ENCODE measurements at regions not wholly inside any gene's neighbourhood (a gene's known extent, or its start where the extent isn't known, plus 50 kb on each side); places are given as distances from the start of the nearest gene placed in this dataset.

DNA sequence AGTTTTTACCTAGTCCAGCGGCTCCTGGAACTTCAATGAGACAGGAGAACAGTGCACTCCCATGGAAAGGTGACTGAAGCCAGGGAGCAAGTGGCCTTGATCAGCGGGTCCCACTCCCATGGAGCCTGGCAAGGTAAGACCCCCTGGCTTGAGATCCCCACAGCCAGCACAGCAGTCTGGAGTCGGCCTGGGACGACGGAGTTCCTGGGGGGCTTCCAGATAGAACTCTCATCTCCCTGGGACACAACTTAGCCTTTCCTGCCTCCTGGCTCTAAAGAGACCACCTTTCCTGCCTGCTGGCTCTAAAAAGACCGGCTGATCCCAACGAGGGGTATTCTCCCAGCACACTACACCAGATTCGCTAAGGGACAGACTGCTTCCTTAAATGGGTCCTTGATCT lies 1279.0 kb upstream of the GOT2 start:
- Mint-ChIP-seq H3K4me1 (no peaks in the 10 kb centered on the region), H3K36me3 (ENCODE audit: low read depth) (no peaks in the 10 kb centered on the region), H3K4me3 (no peak overlapping the region), H3K27ac (no peak overlapping the region), H3K27me3 (no peaks in the 10 kb centered on the region), H3K9me3 (peaks cover 16% of the 10 kb centered on the region)
- ATAC-seq (ENCODE audit: low read depth) = no peak
- ChIA-PET POLR2A (no interaction called here), CTCF (no interaction called here)
- TF ChIP-seq, protein P1, sequence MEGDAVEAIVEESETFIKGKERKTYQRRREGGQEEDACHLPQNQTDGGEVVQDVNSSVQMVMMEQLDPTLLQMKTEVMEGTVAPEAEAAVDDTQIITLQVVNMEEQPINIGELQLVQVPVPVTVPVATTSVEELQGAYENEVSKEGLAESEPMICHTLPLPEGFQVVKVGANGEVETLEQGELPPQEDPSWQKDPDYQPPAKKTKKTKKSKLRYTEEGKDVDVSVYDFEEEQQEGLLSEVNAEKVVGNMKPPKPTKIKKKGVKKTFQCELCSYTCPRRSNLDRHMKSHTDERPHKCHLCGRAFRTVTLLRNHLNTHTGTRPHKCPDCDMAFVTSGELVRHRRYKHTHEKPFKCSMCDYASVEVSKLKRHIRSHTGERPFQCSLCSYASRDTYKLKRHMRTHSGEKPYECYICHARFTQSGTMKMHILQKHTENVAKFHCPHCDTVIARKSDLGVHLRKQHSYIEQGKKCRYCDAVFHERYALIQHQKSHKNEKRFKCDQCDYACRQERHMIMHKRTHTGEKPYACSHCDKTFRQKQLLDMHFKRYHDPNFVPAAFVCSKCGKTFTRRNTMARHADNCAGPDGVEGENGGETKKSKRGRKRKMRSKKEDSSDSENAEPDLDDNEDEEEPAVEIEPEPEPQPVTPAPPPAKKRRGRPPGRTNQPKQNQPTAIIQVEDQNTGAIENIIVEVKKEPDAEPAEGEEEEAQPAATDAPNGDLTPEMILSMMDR (IDR thresholded peaks at IDR 0.05) = no peak
- no peak for DNase-seq
- intact Hi-C loops (cut with micrococcal nuclease) = no loop called here

DNA sequence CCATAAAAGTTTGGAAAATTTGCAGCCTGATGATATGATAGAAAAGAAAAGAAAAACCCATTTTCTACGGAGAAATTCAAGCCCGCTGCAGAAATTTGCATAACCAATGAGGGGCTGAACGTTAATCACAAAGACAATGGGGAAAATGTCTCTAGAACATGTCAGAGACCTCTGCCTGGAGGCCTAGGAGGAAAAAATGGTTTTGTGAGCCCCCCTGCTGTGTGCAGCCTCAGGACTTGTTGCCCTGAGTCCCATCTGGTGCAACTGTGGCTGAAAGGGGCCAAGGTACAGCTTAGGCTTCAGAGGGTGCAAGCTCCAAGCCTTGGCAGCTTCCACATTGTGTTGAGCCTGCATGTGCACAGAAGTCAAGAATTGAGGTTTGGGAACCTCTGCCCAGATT lies 1267.4 kb upstream of the GOT2 start:
- Mint-ChIP-seq H3K27me3 (no peaks in the 10 kb centered on the region), H3K9me3 (peaks cover 17% of the 10 kb centered on the region), H3K27ac (no peak overlapping the region), H3K36me3 (ENCODE audit: low read depth) (no peaks in the 10 kb centered on the region), H3K4me3 (no peak overlapping the region), H3K4me1 (no peaks in the 10 kb centered on the region)
- intact Hi-C loops (cut with micrococcal nuclease) = no loop called here
- POLR2A ChIA-PET = no interaction called here
- TF ChIP-seq, protein P1 (IDR thresholded peaks at IDR 0.05) = no peak
- no peak for ATAC-seq (ENCODE audit: low read depth)
- CTCF ChIA-PET = no interaction called here
- no peak for DNase-seq

DNA sequence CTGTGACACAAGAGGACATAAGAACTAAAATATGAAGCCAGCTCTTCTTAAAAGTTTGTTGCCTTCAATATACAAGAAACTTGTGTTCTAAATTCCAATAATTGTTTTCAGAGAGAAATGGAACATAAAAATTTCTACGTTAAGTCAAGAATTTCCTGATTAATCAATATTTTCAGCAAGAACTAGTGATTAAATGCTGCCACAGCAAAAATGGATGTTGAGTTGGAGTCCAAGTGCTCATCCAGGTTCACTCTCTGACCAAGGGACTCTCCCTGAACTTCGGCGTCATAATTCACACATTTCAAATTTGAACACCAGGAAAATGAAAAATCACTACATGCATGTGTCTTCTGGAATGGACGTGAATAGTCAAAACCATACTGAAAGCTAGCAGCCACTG lies 1263.6 kb upstream of the GOT2 start:
- ATAC-seq (ENCODE audit: low read depth) = no peak
- H3K27me3 Mint-ChIP-seq = no peaks in the 10 kb centered on the region
- no peak for DNase-seq
- H3K9me3 Mint-ChIP-seq = peaks cover 17% of the 10 kb centered on the region
- H3K36me3 Mint-ChIP-seq (ENCODE audit: low read depth) = no peaks in the 10 kb centered on the region
- POLR2A ChIA-PET = no interaction called here
- H3K27ac Mint-ChIP-seq = no peak overlapping the region
- H3K4me3 Mint-ChIP-seq = no peak overlapping the region
- intact Hi-C loops (cut with micrococcal nuclease) = no loop called here
- CTCF ChIA-PET = no interaction called here
- TF ChIP-seq, protein P1 (IDR thresholded peaks at IDR 0.05) = no peak
- H3K4me1 Mint-ChIP-seq = no peaks in the 10 kb centered on the region

DNA sequence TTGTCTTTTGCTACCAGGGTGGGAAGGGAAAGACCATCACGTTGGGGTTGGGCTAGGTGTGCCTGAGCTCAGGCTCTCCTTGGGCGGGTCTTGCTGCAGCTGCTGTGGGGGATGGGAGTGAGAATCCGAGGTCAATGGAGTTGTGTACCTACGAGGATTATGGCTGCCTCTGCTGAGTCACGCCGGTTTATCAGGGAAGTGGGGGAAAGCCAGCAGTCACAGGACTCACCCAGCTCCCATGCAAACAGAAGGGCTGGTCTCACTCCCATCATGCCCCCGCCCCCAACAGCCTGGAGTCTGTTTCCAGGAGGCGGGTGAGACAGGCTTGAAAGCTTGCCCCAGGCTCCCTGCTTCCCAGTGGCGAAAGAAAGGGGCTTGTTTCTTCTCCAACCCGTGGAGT lies 1259.0 kb upstream of the GOT2 start:
- TF ChIP-seq, protein P1 (IDR thresholded peaks at IDR 0.05) = no peak
- Mint-ChIP-seq H3K4me1 (no peaks in the 10 kb centered on the region), H3K9me3 (peaks cover 27% of the 10 kb centered on the region), H3K27ac (no peak overlapping the region), H3K4me3 (no peak overlapping the region), H3K36me3 (ENCODE audit: low read depth) (no peaks in the 10 kb centered on the region), H3K27me3 (no peaks in the 10 kb centered on the region)
- ChIA-PET POLR2A (no interaction called here), CTCF (no interaction called here)
- ATAC-seq (ENCODE audit: low read depth) = no peak
- DNase-seq = no peak
- intact Hi-C loops (cut with micrococcal nuclease) = no loop called here

DNA sequence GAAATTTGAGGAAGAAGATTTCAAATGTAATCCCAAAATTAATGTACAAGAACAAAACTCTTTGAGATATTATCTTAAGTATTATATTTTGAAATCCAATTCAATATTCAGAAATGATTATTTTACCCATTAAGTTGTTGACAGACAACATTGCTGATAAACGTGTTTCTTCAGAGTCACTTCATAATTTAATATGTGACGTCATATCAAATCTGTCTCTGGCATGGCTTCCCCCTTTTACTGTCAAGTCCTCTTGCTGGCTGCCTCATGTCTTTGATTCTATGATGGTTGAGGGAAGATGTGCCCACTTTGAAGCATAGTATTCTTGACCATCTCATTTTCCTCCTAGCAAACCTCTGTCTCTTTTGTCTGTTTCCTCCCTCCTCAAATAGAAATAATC lies 1257.1 kb upstream of the GOT2 start:
- H3K36me3 Mint-ChIP-seq (ENCODE audit: low read depth) = no peaks in the 10 kb centered on the region
- H3K9me3 Mint-ChIP-seq = peaks cover 27% of the 10 kb centered on the region
- intact Hi-C loops (cut with micrococcal nuclease) = no loop called here
- CTCF ChIA-PET = no interaction called here
- POLR2A ChIA-PET = no interaction called here
- TF ChIP-seq, protein P1 (IDR thresholded peaks at IDR 0.05) = no peak
- ATAC-seq (ENCODE audit: low read depth) = no peak
- no peaks in the 10 kb centered on the region for H3K27me3 Mint-ChIP-seq
- H3K4me3 Mint-ChIP-seq = no peak overlapping the region
- no peak overlapping the region for H3K27ac Mint-ChIP-seq
- H3K4me1 Mint-ChIP-seq = no peaks in the 10 kb centered on the region
- DNase-seq = no peak
